ENCODE measurements at regions not wholly inside any gene's neighbourhood (a gene's known extent, or its start where the extent isn't known, plus 50 kb on each side); places are given as distances from the start of the nearest gene placed in this dataset.

DNA sequence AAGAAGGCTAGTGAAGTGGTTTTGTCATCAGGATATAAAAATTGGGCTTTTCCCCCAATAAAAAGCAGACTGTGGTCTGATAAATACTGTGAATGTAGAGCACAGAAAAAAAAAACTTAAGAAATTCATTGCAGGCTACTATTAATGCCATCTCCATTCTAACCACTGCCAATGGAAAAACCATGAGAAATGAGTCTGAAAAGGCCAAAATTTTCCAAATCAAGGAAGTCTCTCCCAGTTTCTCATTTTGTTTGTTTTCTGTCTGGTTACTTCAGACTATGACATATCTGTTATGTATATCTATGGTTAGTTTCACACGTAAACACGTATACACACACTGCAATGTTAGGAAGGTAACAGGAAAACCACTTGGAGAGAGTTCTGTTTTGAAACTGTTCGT, 193.6 kb upstream of the TSC22D1 start:
- TF ChIP-seq, protein P1, sequence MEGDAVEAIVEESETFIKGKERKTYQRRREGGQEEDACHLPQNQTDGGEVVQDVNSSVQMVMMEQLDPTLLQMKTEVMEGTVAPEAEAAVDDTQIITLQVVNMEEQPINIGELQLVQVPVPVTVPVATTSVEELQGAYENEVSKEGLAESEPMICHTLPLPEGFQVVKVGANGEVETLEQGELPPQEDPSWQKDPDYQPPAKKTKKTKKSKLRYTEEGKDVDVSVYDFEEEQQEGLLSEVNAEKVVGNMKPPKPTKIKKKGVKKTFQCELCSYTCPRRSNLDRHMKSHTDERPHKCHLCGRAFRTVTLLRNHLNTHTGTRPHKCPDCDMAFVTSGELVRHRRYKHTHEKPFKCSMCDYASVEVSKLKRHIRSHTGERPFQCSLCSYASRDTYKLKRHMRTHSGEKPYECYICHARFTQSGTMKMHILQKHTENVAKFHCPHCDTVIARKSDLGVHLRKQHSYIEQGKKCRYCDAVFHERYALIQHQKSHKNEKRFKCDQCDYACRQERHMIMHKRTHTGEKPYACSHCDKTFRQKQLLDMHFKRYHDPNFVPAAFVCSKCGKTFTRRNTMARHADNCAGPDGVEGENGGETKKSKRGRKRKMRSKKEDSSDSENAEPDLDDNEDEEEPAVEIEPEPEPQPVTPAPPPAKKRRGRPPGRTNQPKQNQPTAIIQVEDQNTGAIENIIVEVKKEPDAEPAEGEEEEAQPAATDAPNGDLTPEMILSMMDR (IDR thresholded peaks at IDR 0.05; ENCODE audit: low read depth, low read length, missing control alignments), result no peak
- H3K4me3 ChIP-seq (ENCODE audit: low read depth, low read length), result no peak overlapping the region
- in situ Hi-C loops (cut with HindIII; ENCODE audit: low sequenced_read_pairs), result no loop called here
- DNase-seq (ENCODE audit: low read depth), result no peak

DNA sequence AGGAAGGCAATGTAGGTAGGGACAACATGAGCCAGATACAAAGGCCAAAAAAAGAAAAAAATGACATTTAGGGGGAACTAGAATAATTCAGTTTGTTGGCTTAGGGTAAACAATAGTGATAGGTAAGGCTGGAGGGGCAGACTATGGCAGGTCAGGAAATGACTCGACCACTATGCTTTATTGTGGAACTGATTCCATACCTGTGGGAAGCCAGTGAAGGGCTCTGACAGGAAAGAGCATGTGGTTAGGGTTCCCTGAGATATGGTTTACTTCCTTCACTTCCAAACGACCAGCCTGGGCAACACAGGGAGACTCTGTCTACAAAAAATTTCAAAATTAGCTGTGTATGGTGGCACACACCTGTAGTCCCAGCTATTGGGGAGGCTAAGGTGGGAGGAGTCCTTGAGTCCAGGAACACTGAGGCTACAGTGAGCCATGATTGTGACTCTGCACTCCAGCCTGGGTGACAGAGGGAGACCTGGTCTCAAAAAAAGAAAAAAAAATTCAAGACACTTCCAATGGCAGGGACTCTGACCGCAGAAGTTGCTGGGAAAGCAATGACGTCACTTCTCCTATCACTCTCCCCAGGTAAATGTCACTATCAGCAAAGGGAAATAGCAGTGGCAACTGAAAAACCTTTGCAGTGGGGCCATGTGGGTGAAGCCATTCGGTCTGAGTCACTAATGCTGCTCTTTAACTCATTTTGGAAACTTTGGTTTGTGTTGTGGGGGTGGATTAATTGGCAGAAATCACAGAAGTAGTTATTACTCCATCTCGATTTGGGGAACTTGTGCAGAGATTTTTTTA, 192.8 kb upstream of the TSC22D1 start:
- TF ChIP-seq, protein P1 (IDR thresholded peaks at IDR 0.05; ENCODE audit: low read depth, low read length, missing control alignments), result no peak
- H3K4me3 ChIP-seq (ENCODE audit: low read depth, low read length), result no peak overlapping the region
- in situ Hi-C loops (cut with HindIII; ENCODE audit: low sequenced_read_pairs), result no loop called here
- no peak for DNase-seq (ENCODE audit: low read depth)

DNA sequence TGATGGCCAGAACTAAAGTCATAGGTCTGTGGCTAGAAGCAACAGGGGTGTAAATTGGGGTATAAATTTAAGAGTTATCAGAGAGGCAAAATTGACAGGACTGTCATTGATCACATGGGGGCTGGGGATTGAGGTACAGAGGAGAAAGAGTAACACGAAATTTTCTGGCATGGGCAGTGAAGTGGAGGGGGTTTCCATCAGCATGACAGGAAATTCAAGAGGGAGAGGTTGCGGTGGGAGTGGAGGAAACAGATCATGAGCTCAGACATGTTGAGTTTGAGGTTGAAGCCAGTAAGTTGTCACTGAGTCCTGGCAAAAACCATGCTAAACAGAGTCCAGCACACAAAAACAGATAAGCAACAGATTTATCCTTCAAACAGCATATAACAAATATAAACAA, 192.1 kb upstream of the TSC22D1 start:
- in situ Hi-C loops (cut with HindIII; ENCODE audit: low sequenced_read_pairs), result no loop called here
- DNase-seq (ENCODE audit: low read depth), result no peak
- H3K4me3 ChIP-seq (ENCODE audit: low read depth, low read length), result no peak overlapping the region
- TF ChIP-seq, protein P1 (IDR thresholded peaks at IDR 0.05; ENCODE audit: low read depth, low read length, missing control alignments), result no peak

DNA sequence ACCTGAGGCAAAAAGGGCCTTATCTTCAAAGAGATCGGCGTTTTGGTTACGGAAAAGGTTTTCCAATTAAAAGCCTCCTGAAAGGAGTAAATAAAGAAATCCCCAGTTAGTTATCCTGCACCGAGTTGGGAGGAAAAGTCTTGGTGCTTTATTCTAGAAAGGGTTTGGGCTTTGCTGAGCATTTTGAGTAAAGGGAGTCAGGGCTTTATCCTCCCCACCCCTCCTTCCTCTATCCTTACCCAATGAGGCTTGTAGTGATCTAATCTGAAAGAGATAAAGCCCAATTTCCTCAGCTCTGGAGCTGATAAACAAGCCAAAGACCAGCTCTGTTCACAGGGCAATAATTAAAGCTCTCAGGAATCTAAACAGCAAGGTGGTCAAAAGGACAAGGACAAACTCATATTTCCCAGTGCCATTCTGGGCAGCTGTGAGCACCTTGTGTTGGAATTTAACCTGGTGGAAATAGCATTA, 188.9 kb upstream of the TSC22D1 start:
- in situ Hi-C loops (cut with HindIII; ENCODE audit: low sequenced_read_pairs), result no loop called here
- no peak overlapping the region for H3K4me3 ChIP-seq (ENCODE audit: low read depth, low read length)
- TF ChIP-seq, protein P1 (IDR thresholded peaks at IDR 0.05; ENCODE audit: low read depth, low read length, missing control alignments), result no peak
- no peak for DNase-seq (ENCODE audit: low read depth)

DNA sequence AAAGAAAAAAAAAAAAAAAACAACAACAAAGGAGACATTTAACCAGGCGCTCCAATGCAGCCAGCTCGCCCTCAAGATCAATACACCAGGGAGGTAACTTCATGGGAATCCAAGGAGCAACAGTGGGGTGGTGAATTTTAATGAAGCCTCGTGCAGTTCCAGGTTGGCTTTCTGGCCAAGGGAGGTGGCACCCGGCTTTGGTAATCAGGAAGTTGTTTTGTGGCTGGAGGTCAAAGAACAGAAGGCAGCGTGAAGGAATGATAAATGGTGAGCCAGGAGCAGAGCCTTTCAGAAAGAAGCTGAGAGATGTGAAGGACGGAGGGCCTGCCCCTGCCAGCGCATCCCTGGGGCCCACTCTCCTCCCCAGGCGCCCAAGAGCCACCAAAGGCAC, 188.2 kb upstream of the TSC22D1 start:
- H3K4me3 ChIP-seq (ENCODE audit: low read depth, low read length), result no peak overlapping the region
- DNase-seq (ENCODE audit: low read depth), result no peak
- TF ChIP-seq, protein P1 (IDR thresholded peaks at IDR 0.05; ENCODE audit: low read depth, low read length, missing control alignments), result no peak
- in situ Hi-C loops (cut with HindIII; ENCODE audit: low sequenced_read_pairs), result no loop called here

DNA sequence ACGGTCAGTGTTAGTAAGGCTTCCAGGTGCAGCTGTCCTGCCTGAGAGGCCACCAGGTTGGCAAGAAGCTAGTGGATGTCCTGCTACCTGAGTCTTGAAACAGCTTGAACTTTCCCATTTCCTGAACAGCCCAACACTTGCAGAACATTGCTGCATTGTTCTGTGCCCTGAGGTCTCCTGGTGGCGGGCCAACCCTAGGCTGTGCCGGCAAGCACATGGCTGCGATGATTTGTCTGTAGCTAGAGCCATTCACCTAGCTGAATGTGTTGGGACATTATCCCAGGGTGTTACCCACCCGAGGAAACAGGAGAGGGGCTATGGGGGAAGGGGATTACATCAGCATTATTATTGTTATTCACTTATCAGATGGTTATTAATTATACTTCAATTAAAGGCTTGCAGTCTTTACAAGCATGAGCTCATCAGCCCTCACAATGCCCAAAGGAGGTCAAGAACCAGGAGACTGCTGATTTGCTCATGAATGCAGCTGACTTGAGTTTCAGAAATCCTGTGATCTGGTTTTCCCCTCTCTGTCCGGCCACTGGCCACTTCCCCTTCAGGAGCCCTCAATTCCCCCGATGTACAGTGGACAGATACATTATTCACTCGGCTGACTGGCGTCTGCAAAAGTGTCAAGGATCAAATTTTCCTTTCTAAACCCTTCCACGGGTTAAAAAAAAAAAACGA, 187.6 kb upstream of the TSC22D1 start:
- DNase-seq (ENCODE audit: low read depth), result no peak
- TF ChIP-seq, protein P1 (IDR thresholded peaks at IDR 0.05; ENCODE audit: low read depth, low read length, missing control alignments), result no peak
- in situ Hi-C loops (cut with HindIII; ENCODE audit: low sequenced_read_pairs), result no loop called here
- H3K4me3 ChIP-seq (ENCODE audit: low read depth, low read length), result no peak overlapping the region

All from astrocyte of the cerebellum (primary cell).